ENCODE measurements at regions not wholly inside any gene's neighbourhood (a gene's known extent, or its start where the extent isn't known, plus 50 kb on each side); places are given as distances from the start of the nearest gene placed in this dataset.
A peak's percentile ranks its signal among the peaks of the same experiment; 100 is the strongest.

DNA sequence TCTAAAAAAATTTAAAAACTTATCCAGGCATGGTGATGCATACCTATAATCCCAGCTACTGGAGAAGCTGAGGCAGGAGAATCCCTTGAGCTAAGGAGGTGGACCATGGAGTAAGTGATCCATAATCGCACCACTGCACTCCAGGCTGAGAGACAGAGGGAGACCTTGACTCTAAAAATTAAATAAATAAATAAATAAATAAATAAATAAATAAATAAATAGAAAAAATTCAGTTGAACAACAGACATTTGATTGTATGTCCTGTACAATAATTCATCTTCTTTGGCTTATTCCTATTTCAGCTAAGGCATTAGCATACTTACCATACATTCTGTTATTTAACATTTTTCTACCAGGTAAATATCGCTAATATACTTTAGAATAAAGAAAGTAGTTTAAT, 726.1 kb upstream of the GALNTL6 start:
- POLR2A ChIA-PET = no interaction called here
- no peak overlapping the region for H3K27ac Mint-ChIP-seq (ENCODE audit: low read depth, unreplicated experiment)
- TF ChIP-seq, protein P1, sequence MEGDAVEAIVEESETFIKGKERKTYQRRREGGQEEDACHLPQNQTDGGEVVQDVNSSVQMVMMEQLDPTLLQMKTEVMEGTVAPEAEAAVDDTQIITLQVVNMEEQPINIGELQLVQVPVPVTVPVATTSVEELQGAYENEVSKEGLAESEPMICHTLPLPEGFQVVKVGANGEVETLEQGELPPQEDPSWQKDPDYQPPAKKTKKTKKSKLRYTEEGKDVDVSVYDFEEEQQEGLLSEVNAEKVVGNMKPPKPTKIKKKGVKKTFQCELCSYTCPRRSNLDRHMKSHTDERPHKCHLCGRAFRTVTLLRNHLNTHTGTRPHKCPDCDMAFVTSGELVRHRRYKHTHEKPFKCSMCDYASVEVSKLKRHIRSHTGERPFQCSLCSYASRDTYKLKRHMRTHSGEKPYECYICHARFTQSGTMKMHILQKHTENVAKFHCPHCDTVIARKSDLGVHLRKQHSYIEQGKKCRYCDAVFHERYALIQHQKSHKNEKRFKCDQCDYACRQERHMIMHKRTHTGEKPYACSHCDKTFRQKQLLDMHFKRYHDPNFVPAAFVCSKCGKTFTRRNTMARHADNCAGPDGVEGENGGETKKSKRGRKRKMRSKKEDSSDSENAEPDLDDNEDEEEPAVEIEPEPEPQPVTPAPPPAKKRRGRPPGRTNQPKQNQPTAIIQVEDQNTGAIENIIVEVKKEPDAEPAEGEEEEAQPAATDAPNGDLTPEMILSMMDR (IDR thresholded peaks at IDR 0.05; ENCODE audit: unreplicated experiment) = no peak
- CTCF ChIA-PET = interaction anchor here (0.6 kb wide), 1 partner anchor 18 kb away, joined by 3 read pairs; no protein-coding TSS in a partner anchor
- peaks cover 13% of the 10 kb centered on the region for H3K9me3 Mint-ChIP-seq (ENCODE audit: unreplicated experiment)
- H3K27me3 Mint-ChIP-seq (ENCODE audit: insufficient read depth, unreplicated experiment) = no peaks in the 10 kb centered on the region
- DNase-seq (ENCODE audit: unreplicated experiment) = no peak
- no peak overlapping the region for H3K4me3 Mint-ChIP-seq (ENCODE audit: unreplicated experiment)
- intact Hi-C loops (cut with micrococcal nuclease) = no loop called here
- H3K4me1 Mint-ChIP-seq (ENCODE audit: insufficient read depth, unreplicated experiment) = peaks cover 3% of the 10 kb centered on the region
- no peaks in the 10 kb centered on the region for H3K36me3 Mint-ChIP-seq (ENCODE audit: insufficient read depth, unreplicated experiment)
- no TSS peak for BruUV-seq (replicated peaks)

GRCh38 chr4:171067422-171067821, 745.8 kb upstream of the GALNTL6 start:
- POLR2A ChIA-PET = no interaction called here
- DNase-seq (ENCODE audit: unreplicated experiment) = peak; percentile 5
- intact Hi-C loops (cut with micrococcal nuclease) = no loop called here
- CTCF ChIA-PET = interaction anchor here (0.8 to 2.0 kb wide), 3 partner anchors 9 to 77 kb away, joined by 3 to 5 read pairs (median 4); no protein-coding TSS in a partner anchor
- no peaks in the 10 kb centered on the region for H3K36me3 Mint-ChIP-seq (ENCODE audit: insufficient read depth, unreplicated experiment)
- TF ChIP-seq, protein P1 (IDR thresholded peaks at IDR 0.05; ENCODE audit: unreplicated experiment) = no peak
- peaks cover 6% of the 10 kb centered on the region for H3K9me3 Mint-ChIP-seq (ENCODE audit: unreplicated experiment)
- H3K27me3 Mint-ChIP-seq (ENCODE audit: insufficient read depth, unreplicated experiment) = no peaks in the 10 kb centered on the region
- no peak overlapping the region for H3K27ac Mint-ChIP-seq (ENCODE audit: low read depth, unreplicated experiment)
- no TSS peak for BruUV-seq (replicated peaks)
- no peak overlapping the region for H3K4me3 Mint-ChIP-seq (ENCODE audit: unreplicated experiment)
- no peaks in the 10 kb centered on the region for H3K4me1 Mint-ChIP-seq (ENCODE audit: insufficient read depth, unreplicated experiment)

- Mint-ChIP-seq H3K4me1 (ENCODE audit: insufficient read depth, unreplicated experiment) (no peaks in the 10 kb centered on the region), H3K27ac (ENCODE audit: low read depth, unreplicated experiment) (no peak overlapping the region), H3K4me3 (ENCODE audit: unreplicated experiment) (no peak overlapping the region), H3K36me3 (ENCODE audit: insufficient read depth, unreplicated experiment) (no peaks in the 10 kb centered on the region), H3K27me3 (ENCODE audit: insufficient read depth, unreplicated experiment) (no peaks in the 10 kb centered on the region), H3K9me3 (ENCODE audit: unreplicated experiment) (no peaks in the 10 kb centered on the region)
- ChIA-PET POLR2A (no interaction called here), CTCF (no interaction called here)
- no peak for DNase-seq (ENCODE audit: unreplicated experiment)
- intact Hi-C loops (cut with micrococcal nuclease) = no loop called here
- TF ChIP-seq, protein P1 (IDR thresholded peaks at IDR 0.05; ENCODE audit: unreplicated experiment) = no peak
- BruUV-seq (replicated peaks) = no TSS peak
These were observed 763.8 kb upstream of the GALNTL6 start for GRCh38 chr4:171049380-171049779.

- H3K36me3 Mint-ChIP-seq (ENCODE audit: insufficient read depth, unreplicated experiment) = no peaks in the 10 kb centered on the region
- intact Hi-C loops (cut with micrococcal nuclease) = no loop called here
- H3K9me3 Mint-ChIP-seq (ENCODE audit: unreplicated experiment) = no peaks in the 10 kb centered on the region
- POLR2A ChIA-PET = no interaction called here
- no peak overlapping the region for H3K27ac Mint-ChIP-seq (ENCODE audit: low read depth, unreplicated experiment)
- no TSS peak for BruUV-seq (replicated peaks)
- DNase-seq (ENCODE audit: unreplicated experiment) = no peak
- H3K27me3 Mint-ChIP-seq (ENCODE audit: insufficient read depth, unreplicated experiment) = no peaks in the 10 kb centered on the region
- H3K4me1 Mint-ChIP-seq (ENCODE audit: insufficient read depth, unreplicated experiment) = no peaks in the 10 kb centered on the region
- H3K4me3 Mint-ChIP-seq (ENCODE audit: unreplicated experiment) = no peak overlapping the region
- CTCF ChIA-PET = interaction anchor here (0.5 to 0.6 kb wide), 2 partner anchors 9 to 271 kb away, joined by 3 read pairs; no protein-coding TSS in a partner anchor
- TF ChIP-seq, protein P1 (IDR thresholded peaks at IDR 0.05; ENCODE audit: unreplicated experiment) = no peak
These were observed 770.1 kb upstream of the GALNTL6 start for GRCh38 chr4:171042989-171043524.
